ENCODE measurements at regions not wholly inside any gene's neighbourhood (a gene's known extent, or its start where the extent isn't known, plus 50 kb on each side); places are given as distances from the start of the nearest gene placed in this dataset.

GRCh38 chr3:130256821-130257340 lies 88.6 kb upstream of the COL6A5 start:
- H3K9me3 ChIP-seq: no peaks in the 10 kb centered on the region
- intact Hi-C loops (cut with DNase I, micrococcal nuclease): no loop called here
- H3K4me3 ChIP-seq: no peak overlapping the region
- TF ChIP-seq, protein P1, sequence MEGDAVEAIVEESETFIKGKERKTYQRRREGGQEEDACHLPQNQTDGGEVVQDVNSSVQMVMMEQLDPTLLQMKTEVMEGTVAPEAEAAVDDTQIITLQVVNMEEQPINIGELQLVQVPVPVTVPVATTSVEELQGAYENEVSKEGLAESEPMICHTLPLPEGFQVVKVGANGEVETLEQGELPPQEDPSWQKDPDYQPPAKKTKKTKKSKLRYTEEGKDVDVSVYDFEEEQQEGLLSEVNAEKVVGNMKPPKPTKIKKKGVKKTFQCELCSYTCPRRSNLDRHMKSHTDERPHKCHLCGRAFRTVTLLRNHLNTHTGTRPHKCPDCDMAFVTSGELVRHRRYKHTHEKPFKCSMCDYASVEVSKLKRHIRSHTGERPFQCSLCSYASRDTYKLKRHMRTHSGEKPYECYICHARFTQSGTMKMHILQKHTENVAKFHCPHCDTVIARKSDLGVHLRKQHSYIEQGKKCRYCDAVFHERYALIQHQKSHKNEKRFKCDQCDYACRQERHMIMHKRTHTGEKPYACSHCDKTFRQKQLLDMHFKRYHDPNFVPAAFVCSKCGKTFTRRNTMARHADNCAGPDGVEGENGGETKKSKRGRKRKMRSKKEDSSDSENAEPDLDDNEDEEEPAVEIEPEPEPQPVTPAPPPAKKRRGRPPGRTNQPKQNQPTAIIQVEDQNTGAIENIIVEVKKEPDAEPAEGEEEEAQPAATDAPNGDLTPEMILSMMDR (IDR thresholded peaks at IDR 0.05): no peak
- DNase-seq: no peak
- no peak for ATAC-seq
- no peaks in the 10 kb centered on the region for H3K4me1 ChIP-seq (ENCODE audit: low read depth)
- H3K36me3 ChIP-seq (ENCODE audit: low read depth): no peaks in the 10 kb centered on the region

DNA sequence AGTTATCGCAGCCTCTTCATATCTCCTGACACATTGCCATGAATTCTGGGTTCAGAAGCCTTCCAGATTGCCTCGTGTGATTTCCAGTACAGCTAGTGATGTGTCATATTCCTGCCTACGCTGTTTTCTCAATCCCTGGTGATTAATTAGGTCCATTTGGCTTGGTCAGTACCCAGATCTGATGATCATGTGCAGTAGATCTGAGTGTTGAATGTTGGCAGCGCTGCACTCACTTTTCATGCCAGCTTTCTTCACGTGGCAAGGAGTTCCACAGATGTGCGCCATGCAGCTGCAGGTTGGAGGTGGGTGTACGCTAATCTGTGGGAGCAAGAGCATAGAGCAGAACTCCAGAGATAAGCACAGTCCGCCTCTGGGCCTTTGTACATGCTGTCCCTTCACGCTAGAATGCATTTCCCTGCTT lies 86.9 kb upstream of the COL6A5 start:
- Histone ChIP-seq H3K9me3 (no peaks in the 10 kb centered on the region), H3K4me1 (ENCODE audit: low read depth) (no peaks in the 10 kb centered on the region), H3K36me3 (ENCODE audit: low read depth) (no peaks in the 10 kb centered on the region), H3K4me3 (no peak overlapping the region)
- ATAC-seq (no peak), DNase-seq (no peak)
- TF ChIP-seq, protein P1 (IDR thresholded peaks at IDR 0.05): no peak
- intact Hi-C loops (cut with DNase I, micrococcal nuclease): no loop called here

- intact Hi-C loops (cut with DNase I, micrococcal nuclease): no loop called here
- Histone ChIP-seq H3K4me3 (no peak overlapping the region), H3K9me3 (no peaks in the 10 kb centered on the region), H3K4me1 (ENCODE audit: low read depth) (no peaks in the 10 kb centered on the region), H3K36me3 (ENCODE audit: low read depth) (no peaks in the 10 kb centered on the region)
- ATAC-seq: no peak
- DNase-seq: no peak
- TF ChIP-seq, protein P1 (IDR thresholded peaks at IDR 0.05): no peak
These were observed 86.2 kb upstream of the COL6A5 start for GRCh38 chr3:130259166-130259874.

DNA sequence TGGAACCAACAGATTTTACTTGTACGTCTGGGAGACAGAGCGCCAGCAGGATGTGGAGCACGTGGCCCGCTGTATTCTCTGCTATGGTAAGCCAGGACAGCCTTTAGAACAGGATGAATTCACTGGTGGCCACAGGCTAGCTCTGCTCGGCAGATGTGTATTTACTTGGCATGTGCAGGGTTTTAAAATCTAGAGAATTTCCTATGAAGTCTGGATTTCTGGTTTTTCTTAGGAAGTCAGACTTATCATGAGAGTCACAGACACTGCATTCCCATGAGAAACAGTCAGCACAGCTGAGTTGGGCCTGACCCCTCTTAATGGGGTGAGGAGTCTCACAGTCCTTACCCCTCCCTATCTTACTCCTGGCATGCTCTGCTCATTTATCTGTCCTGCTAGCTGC lies 84.6 kb upstream of the COL6A5 start:
- DNase-seq (no peak), ATAC-seq (no peak)
- Histone ChIP-seq H3K9me3 (no peaks in the 10 kb centered on the region), H3K4me1 (ENCODE audit: low read depth) (no peaks in the 10 kb centered on the region), H3K36me3 (ENCODE audit: low read depth) (no peaks in the 10 kb centered on the region), H3K4me3 (no peak overlapping the region)
- intact Hi-C loops (cut with DNase I, micrococcal nuclease): no loop called here
- TF ChIP-seq, protein P1 (IDR thresholded peaks at IDR 0.05): no peak

- DNase-seq: no peak
- no peaks in the 10 kb centered on the region for H3K36me3 ChIP-seq (ENCODE audit: low read depth)
- H3K4me3 ChIP-seq: no peak overlapping the region
- H3K4me1 ChIP-seq (ENCODE audit: low read depth): no peaks in the 10 kb centered on the region
- intact Hi-C loops (cut with DNase I, micrococcal nuclease): no loop called here
- no peaks in the 10 kb centered on the region for H3K9me3 ChIP-seq
- ATAC-seq: no peak
- TF ChIP-seq, protein P1 (IDR thresholded peaks at IDR 0.05): no peak
These were observed 81.8 kb upstream of the COL6A5 start for GRCh38 chr3:130263708-130264107.

All from mucosa of descending colon (tissue), 3 donors.